IMR-90 (cell line): ENCODE measurements at regions not wholly inside any gene's neighbourhood (a gene's known extent, or its start where the extent isn't known, plus 50 kb on each side); places are given as distances from the start of the nearest gene placed in this dataset.

Experiments
- ATAC-seq: fragments of 200-7000 bp; cut with Tn5 transposase; 2 replicates; pipeline ENCODE4 v1.9.1; 2020; ENCODE audit warnings: low read depth, mild to moderate bottlenecking, moderate library complexity
- BruUV-seq: library from RNA; stranded (reverse); fragments of 400-500 nt; replicated peaks from 2 replicates; lab custom pipeline; 2021; lab: Mats Ljungman, UMichigan
- CTCF ChIA-PET: fragments of 300-600 bp; formaldehyde crosslinking; extraction: SDS; loops from one replicate; lab custom pipeline; 2021; ENCODE audit warnings: antibody characterized with exemption; lab: Yijun Ruan, JAX
- POLR2A ChIA-PET: fragments of 300-600 bp; sonication (Branson Sonifier 250); formaldehyde crosslinking; loops from one replicate; lab custom pipeline; 2022; ENCODE audit warnings: antibody characterized with exemption; ENCODE audit not compliant: unreplicated experiment; lab: Charles Lee
- DNase-seq: peaks from one replicate; pipeline ENCODE4 v3.0.0; 2013
- H2AFZ ChIP-seq: replicated peaks from 2 replicates; pipeline ENCODE3; 2013; ENCODE audit warnings: low read length, mild to moderate bottlenecking; ENCODE audit not compliant: poor library complexity
- H2AK5ac ChIP-seq: 2 replicates; pipeline ENCODE4 v1.6.1; 2013; ENCODE audit warnings: low read depth, low read length, inconsistent platforms
- H2AK9ac ChIP-seq: replicated peaks from 2 replicates; pipeline ENCODE3; 2013; ENCODE audit warnings: mild to moderate bottlenecking, low read depth, low read length, moderate library complexity; ENCODE audit not compliant: poor library complexity
- H2BK120ac ChIP-seq: 2 replicates; pipeline ENCODE4 v1.6.1; 2013; ENCODE audit warnings: low read depth, low read length, inconsistent platforms
- H2BK15ac ChIP-seq: 3 replicates; pipeline ENCODE4 v1.6.1; 2013; ENCODE audit warnings: low read depth, low read length, inconsistent platforms
- H2BK20ac ChIP-seq: 2 replicates; pipeline ENCODE4 v1.6.1; 2013; ENCODE audit warnings: low read depth, mild to moderate bottlenecking, inconsistent platforms, low read length, moderate library complexity
- H2BK5ac ChIP-seq: 2 replicates; pipeline ENCODE4 v1.6.1; 2013; ENCODE audit warnings: mild to moderate bottlenecking, low read depth, low read length, inconsistent platforms; ENCODE audit not compliant: poor library complexity, severe bottlenecking
- H3K14ac ChIP-seq: replicated peaks from 2 replicates; pipeline ENCODE4 v1.6.1; 2013; ENCODE audit warnings: low read depth, low read length, inconsistent platforms
- H3K18ac ChIP-seq: 2 replicates; pipeline ENCODE4 v1.6.1; 2013; ENCODE audit warnings: low read depth, low read length, control low read depth
- H3K23ac ChIP-seq: 2 replicates; pipeline ENCODE4 v1.6.1; 2013; ENCODE audit warnings: low read depth, low read length, inconsistent platforms
- H3K27ac ChIP-seq: 2 replicates; pipeline ENCODE4 v1.5.1; 2013; ENCODE audit warnings: mild to moderate bottlenecking, control low read depth, low read length; ENCODE audit not compliant: insufficient read depth
- H3K27me3 ChIP-seq: 2 replicates; pipeline ENCODE4 v1.6.1; 2013; ENCODE audit warnings: low read length; ENCODE audit not compliant: control insufficient read depth, insufficient read depth
- H3K36me3 ChIP-seq: 2 replicates; pipeline ENCODE4 v1.6.1; 2013; ENCODE audit warnings: low read length, mixed read lengths; ENCODE audit not compliant: control insufficient read depth, insufficient read depth
- H3K4ac ChIP-seq: 2 replicates; pipeline ENCODE4 v1.6.1; 2013; ENCODE audit warnings: low read depth, low read length, inconsistent platforms
- H3K4me1 ChIP-seq: 2 replicates; pipeline ENCODE4 v1.6.1; 2013; ENCODE audit warnings: low read length, mixed read lengths; ENCODE audit not compliant: control insufficient read depth, insufficient read depth
- H3K4me2 ChIP-seq: 2 replicates; pipeline ENCODE4 v1.6.1; 2013; ENCODE audit warnings: low read depth, mild to moderate bottlenecking, control low read depth, low read length, moderate library complexity
- H3K4me3 ChIP-seq: 2 replicates; pipeline ENCODE4 v1.5.1; 2013; ENCODE audit warnings: low read depth, mild to moderate bottlenecking, control low read depth, low read length, moderate library complexity; ENCODE audit not compliant: insufficient read depth
- H3K56ac ChIP-seq: 2 replicates; pipeline ENCODE4 v1.6.1; 2013; ENCODE audit warnings: low read length, inconsistent platforms; ENCODE audit not compliant: insufficient read depth; ENCODE audit errors: extremely low read depth
- H3K79me1 ChIP-seq, 2 experiments: 2 replicates each; pipeline ENCODE4 v1.6.1; 2013; ENCODE audit warnings: low read length in 2 of 2, inconsistent platforms in 1 of 2, low read depth in 1 of 2
- H3K9ac ChIP-seq: 2 replicates; pipeline ENCODE4 v1.6.1; 2013; ENCODE audit warnings: low read depth, low read length, control low read depth
- H3K9me1 ChIP-seq: 2 replicates; pipeline ENCODE4 v1.6.1; 2013; ENCODE audit warnings: low read length, inconsistent platforms; ENCODE audit not compliant: insufficient read depth
- H3K9me3 ChIP-seq: 2 replicates; pipeline ENCODE4 v1.6.1; 2013; ENCODE audit warnings: low read length; ENCODE audit not compliant: control insufficient read depth, insufficient read depth
- H4K20me1 ChIP-seq: 2 replicates; pipeline ENCODE4 v1.6.1; 2013; ENCODE audit warnings: low read length, inconsistent platforms; ENCODE audit not compliant: insufficient read depth
- H4K5ac ChIP-seq: 2 replicates; pipeline ENCODE4 v1.6.1; 2013; ENCODE audit warnings: mild to moderate bottlenecking, low read depth, low read length, control low read depth
- H4K8ac ChIP-seq, 2 experiments: 2 replicates each; pipeline ENCODE4 v1.6.1; 2013; ENCODE audit warnings: low read depth in 2 of 2, low read length in 2 of 2, control low read depth in 1 of 2, inconsistent platforms in 1 of 2
- H4K91ac ChIP-seq: 2 replicates; pipeline ENCODE4 v1.6.1; 2013; ENCODE audit warnings: low read depth, low read length, inconsistent platforms; ENCODE audit not compliant: insufficient read depth
- MXI1 ChIP-seq: IDR thresholded peaks from 2 replicates; pipeline ENCODE4 v1.6.1; 2012; ENCODE audit warnings: low read depth, mild to moderate bottlenecking, low read length, moderate library complexity, borderline replicate concordance
- NFE2L2 ChIP-seq: fragments of 150-350 bp; IDR thresholded peaks from 2 replicates; pipeline ENCODE4 v1.6.1; 2016; ENCODE audit warnings: low read depth, mild to moderate bottlenecking, low read length
- RFX5 ChIP-seq: IDR thresholded peaks from 2 replicates; pipeline ENCODE4 v1.8.0; 2012; ENCODE audit warnings: low read depth, mild to moderate bottlenecking, low read length, moderate library complexity
- WGBS, 2 experiments: methylation state at CpG; one replicate each; pipeline versions ENCODE4 v1.1.5 to v1.1.7; 2013; ENCODE audit warnings: missing lambda C conversion rate in 2 of 2; ENCODE audit not compliant: insufficient read length in 1 of 2; ENCODE audit errors: extremely low coverage in 2 of 2; 5-methylcytosine and 5-hydroxymethylcytosine counted together
- dilution Hi-C: fragments of 300-500 bp; cut with HindIII; formaldehyde crosslinking; loops from one replicate; pipeline ENCODE4 v1.14.3; 2018; ENCODE audit warnings: low sequenced_read_pairs; ENCODE audit not compliant: unreplicated experiment
- in situ Hi-C: fragments of 300-500 bp; cut with MboI; formaldehyde crosslinking; loops from 3 replicates; pipeline ENCODE4 v1.14.3; 2019; ENCODE audit warnings: low sequenced_read_pairs, inconsistent platforms, mixed read lengths
- intact Hi-C: fragments of 100-400 bp; cut with micrococcal nuclease; formaldehyde crosslinking; loops from 2 replicates; pipeline ENCODE4 v1.10.0; 2022
- TF ChIP-seq, protein P1 (sequence below): fragments of 150-350 bp; IDR thresholded peaks from 2 replicates; pipeline ENCODE4 v1.6.1; 2017; ENCODE audit warnings: mild to moderate bottlenecking, antibody characterized with exemption, low read length, low read depth

DNA sequence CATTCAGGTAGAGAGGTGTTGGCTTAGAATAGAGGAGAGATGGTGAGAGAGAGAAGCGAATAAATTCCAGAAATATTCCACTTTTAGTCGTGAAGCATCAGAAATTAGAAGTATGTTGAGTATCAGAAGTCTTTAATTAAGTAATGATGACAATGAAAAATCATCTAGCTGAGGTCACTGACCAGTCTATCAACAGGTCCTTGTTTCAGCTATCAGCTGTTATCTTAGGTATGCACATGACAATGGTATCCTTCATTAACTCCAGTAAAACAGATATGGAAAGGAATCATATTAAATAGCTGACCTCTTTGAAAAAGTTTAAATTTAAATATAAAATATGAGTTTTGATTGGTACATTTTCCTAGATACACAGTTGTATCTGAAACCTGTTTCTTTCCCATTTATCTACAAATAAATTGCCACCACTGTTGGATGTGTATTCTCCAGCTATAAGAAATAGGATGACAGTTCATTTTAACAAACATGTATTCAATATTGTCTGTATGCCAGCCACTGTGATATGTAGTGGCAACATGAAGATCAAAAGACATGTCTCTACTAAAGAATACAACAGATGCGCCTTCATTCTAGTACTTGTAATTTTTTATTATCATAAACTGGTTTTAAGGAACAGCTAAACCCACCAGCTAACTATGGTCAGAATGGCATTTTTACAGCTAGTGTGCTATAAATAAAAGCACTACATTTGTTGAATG lies 424.2 kb upstream of the DCN start:
- H3K36me3 ChIP-seq: no peaks in the 10 kb centered on the region
- H3K4me2 ChIP-seq: no peak overlapping the region
- DNase-seq: no peak
- in situ Hi-C loops (no loop called here), intact Hi-C loops (no loop called here), dilution Hi-C loops (no loop called here)
- no peak overlapping the region for H2AK9ac ChIP-seq
- H2BK5ac ChIP-seq: no peak overlapping the region
- ChIA-PET POLR2A (no interaction called here), CTCF (interaction anchor here (1.4 kb wide), 1 partner anchor 44 kb away, joined by 3 read pairs; no protein-coding TSS in a partner anchor)
- H2BK120ac ChIP-seq: no peak overlapping the region
- no peak overlapping the region for H4K5ac ChIP-seq
- H3K27me3 ChIP-seq: no peaks in the 10 kb centered on the region; the same call in 1 of the 2 replicates
- no peak overlapping the region for H3K23ac ChIP-seq
- H2BK20ac ChIP-seq: no peak overlapping the region
- no peak overlapping the region for H2AK5ac ChIP-seq
- no peak for TF ChIP-seq RFX5
- TF ChIP-seq, protein P1, sequence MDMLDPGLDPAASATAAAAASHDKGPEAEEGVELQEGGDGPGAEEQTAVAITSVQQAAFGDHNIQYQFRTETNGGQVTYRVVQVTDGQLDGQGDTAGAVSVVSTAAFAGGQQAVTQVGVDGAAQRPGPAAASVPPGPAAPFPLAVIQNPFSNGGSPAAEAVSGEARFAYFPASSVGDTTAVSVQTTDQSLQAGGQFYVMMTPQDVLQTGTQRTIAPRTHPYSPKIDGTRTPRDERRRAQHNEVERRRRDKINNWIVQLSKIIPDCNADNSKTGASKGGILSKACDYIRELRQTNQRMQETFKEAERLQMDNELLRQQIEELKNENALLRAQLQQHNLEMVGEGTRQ: no peak
- TF ChIP-seq MXI1: no peak
- no peak for TF ChIP-seq NFE2L2
- no peak overlapping the region for H3K18ac ChIP-seq
- no peak overlapping the region for H3K4ac ChIP-seq
- no peak overlapping the region for H2BK15ac ChIP-seq
- no peaks in the 10 kb centered on the region for H3K9me1 ChIP-seq
- no peak overlapping the region for H2AFZ ChIP-seq
- H3K14ac ChIP-seq: no peak overlapping the region
- no peak overlapping the region for H4K8ac ChIP-seq
- no CpG with 5 or more reads among the region's 3 CpGs for WGBS, 2 experiments
- no peaks in the 10 kb centered on the region for H3K9me3 ChIP-seq
- no peak overlapping the region for H3K27ac ChIP-seq
- H3K56ac ChIP-seq: no peak overlapping the region
- no peak overlapping the region for H4K91ac ChIP-seq
- H3K9ac ChIP-seq: no peak overlapping the region
- no peak overlapping the region for H3K4me3 ChIP-seq
- no peaks in the 10 kb centered on the region for H4K20me1 ChIP-seq
- BruUV-seq: no TSS peak
- H3K79me1 ChIP-seq: no peaks in the 10 kb centered on the region
- ATAC-seq: no peak
- H3K4me1 ChIP-seq: no peaks in the 10 kb centered on the region
